ENCODE measurements at regions not wholly inside any gene's neighbourhood (a gene's known extent, or its start where the extent isn't known, plus 50 kb on each side); places are given as distances from the start of the nearest gene placed in this dataset.

DNA sequence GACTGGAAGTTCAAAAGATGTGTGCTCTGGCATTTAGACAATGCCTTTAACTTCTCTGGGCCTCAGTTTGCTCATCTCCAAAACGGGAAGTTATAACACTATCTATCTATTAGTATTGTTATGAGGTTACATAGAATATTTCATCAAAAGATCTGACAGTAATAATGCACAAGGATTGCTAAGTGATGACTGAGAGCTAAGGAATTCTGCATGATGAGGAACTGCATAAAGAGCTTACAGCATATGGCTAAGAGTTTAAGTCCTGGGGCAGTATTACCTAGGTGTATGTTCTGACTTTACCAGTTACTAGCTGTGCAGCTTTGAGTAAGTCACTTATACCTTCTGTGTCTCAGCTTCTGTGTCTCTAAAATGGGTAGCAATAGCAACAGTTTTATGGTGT lies 160.1 kb upstream of the TMPO start:
- H4K20me1 ChIP-seq (ENCODE audit: control insufficient read depth, insufficient read depth, insufficient read length): no peaks in the 10 kb centered on the region
- peaks cover 0 to 6% of the 10 kb centered on the region in 2 experiments; a peak in 2 of 4 replicates for H3K4me1 Mint-ChIP-seq
- H3K4ac ChIP-seq (ENCODE audit: low read depth, low read length): no peak overlapping the region
- no peaks in the 10 kb centered on the region for H3K36me3 Mint-ChIP-seq (ENCODE audit: insufficient read depth in 1 of 3, low read depth in 3 of 3)
- TF ChIP-seq, protein P1, sequence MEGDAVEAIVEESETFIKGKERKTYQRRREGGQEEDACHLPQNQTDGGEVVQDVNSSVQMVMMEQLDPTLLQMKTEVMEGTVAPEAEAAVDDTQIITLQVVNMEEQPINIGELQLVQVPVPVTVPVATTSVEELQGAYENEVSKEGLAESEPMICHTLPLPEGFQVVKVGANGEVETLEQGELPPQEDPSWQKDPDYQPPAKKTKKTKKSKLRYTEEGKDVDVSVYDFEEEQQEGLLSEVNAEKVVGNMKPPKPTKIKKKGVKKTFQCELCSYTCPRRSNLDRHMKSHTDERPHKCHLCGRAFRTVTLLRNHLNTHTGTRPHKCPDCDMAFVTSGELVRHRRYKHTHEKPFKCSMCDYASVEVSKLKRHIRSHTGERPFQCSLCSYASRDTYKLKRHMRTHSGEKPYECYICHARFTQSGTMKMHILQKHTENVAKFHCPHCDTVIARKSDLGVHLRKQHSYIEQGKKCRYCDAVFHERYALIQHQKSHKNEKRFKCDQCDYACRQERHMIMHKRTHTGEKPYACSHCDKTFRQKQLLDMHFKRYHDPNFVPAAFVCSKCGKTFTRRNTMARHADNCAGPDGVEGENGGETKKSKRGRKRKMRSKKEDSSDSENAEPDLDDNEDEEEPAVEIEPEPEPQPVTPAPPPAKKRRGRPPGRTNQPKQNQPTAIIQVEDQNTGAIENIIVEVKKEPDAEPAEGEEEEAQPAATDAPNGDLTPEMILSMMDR (conservative IDR thresholded peaks at IDR 0.05): no peak
- H3K79me1 ChIP-seq (ENCODE audit: insufficient read depth, low read depth, low read length, poor library complexity, severe bottlenecking): no peaks in the 10 kb centered on the region
- H2BK5ac ChIP-seq (ENCODE audit: insufficient read length, low read length): no peak overlapping the region
- H3K23ac ChIP-seq (ENCODE audit: insufficient read length, low read depth, low read length): no peak overlapping the region
- H3K4me3 Mint-ChIP-seq: no peak overlapping the region
- H3K18ac ChIP-seq (ENCODE audit: insufficient read length, low read depth, low read length): no peak overlapping the region
- H2BK15ac ChIP-seq (ENCODE audit: low read depth, low read length): no peak overlapping the region
- H2BK120ac ChIP-seq (ENCODE audit: low read depth, low read length, poor library complexity, severe bottlenecking): no peak overlapping the region
- no peak for DNase-seq
- H3K4me1 ChIP-seq (ENCODE audit: insufficient read depth, low read length): peaks cover 6% of the 10 kb centered on the region; the same call in 1 of the 2 replicates
- no peak overlapping the region for H3K56ac ChIP-seq (ENCODE audit: insufficient read length, low read depth, low read length)
- H2BK20ac ChIP-seq (ENCODE audit: low read depth, low read length, poor library complexity, severe bottlenecking): no peak overlapping the region
- no peak overlapping the region for H3K14ac ChIP-seq (ENCODE audit: insufficient read depth, low read length)
- H3K9me3 ChIP-seq (ENCODE audit: control insufficient read depth, low read depth, low read length): no peaks in the 10 kb centered on the region
- H4K91ac ChIP-seq (ENCODE audit: insufficient read length, low read depth, low read length): no peak overlapping the region
- no CpG with 5 or more reads among the region's 1 CpG for WGBS (ENCODE audit: extremely low coverage, insufficient read length, low lambda C conversion rate)
- H3K27me3 Mint-ChIP-seq (ENCODE audit: low read depth): no peaks in the 10 kb centered on the region
- no peak overlapping the region for H3K27ac ChIP-seq (ENCODE audit: insufficient read length, low read depth, low read length)
- no peak overlapping the region for H2AK5ac ChIP-seq (ENCODE audit: insufficient read length, low read length)
- H2BK12ac ChIP-seq (ENCODE audit: insufficient read length, low read depth, low read length): no peak overlapping the region
- H3K79me2 ChIP-seq (ENCODE audit: insufficient read depth, low read length): no peaks in the 10 kb centered on the region
- H3K4me2 ChIP-seq (ENCODE audit: insufficient read depth, insufficient read length, low read length): no peak overlapping the region
- no peak overlapping the region for H3T11ph ChIP-seq (ENCODE audit: low read length)
- H3K23me2 ChIP-seq (ENCODE audit: insufficient read length, low read depth, low read length, poor library complexity, severe bottlenecking): no peaks in the 10 kb centered on the region
- no peak overlapping the region for H3K9ac ChIP-seq (ENCODE audit: extremely low read depth, insufficient read length, low read length)
- H3K27ac Mint-ChIP-seq: no peak overlapping the region
- no peak overlapping the region for H4K5ac ChIP-seq (ENCODE audit: insufficient read length, low read depth, low read length)
- no peak overlapping the region for H4K8ac ChIP-seq (replicated peaks; ENCODE audit: insufficient read length, low read depth, low read length)
- no peak overlapping the region for H2AFZ ChIP-seq (ENCODE audit: low read length)
- H3K27me3 ChIP-seq (ENCODE audit: insufficient read depth, low read length): no peaks in the 10 kb centered on the region
- H3K9me3 Mint-ChIP-seq: no peaks in the 10 kb centered on the region

All from H9 (cell line).